HG03025 (cell line): ENCODE measurements at regions not wholly inside any gene's neighbourhood (a gene's known extent, or its start where the extent isn't known, plus 50 kb on each side); places are given as distances from the start of the nearest gene placed in this dataset.

Experiments used
- ATAC-seq: cut with Tn5 transposase; IDR thresholded peaks from one replicate; pipeline ENCODE4 v1.9.1; 2021; ENCODE audit warnings: mild to moderate bottlenecking, moderate library complexity; ENCODE audit not compliant: unreplicated experiment, low FRiP score

DNA sequence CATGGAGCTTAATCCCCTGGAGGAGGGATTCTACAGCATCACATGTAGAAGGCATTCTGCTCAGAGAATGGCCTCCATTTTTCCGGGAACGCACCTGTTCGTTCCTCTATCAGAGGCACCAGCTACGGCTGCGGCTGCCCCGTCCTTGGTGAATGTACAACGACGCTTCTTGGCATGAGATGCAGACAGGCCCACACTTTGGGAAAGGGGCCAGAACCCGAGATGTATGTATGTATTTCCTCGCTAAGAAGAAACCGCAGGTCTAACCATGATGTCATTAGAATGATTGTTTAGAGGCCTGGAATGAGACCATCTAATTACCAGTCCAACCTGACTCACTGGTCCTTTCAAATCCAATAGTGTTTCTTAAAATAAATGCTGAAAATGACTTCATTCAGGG is 1293.4 kb downstream of the TBC1D22A start:
- ATAC-seq, result no peak

DNA sequence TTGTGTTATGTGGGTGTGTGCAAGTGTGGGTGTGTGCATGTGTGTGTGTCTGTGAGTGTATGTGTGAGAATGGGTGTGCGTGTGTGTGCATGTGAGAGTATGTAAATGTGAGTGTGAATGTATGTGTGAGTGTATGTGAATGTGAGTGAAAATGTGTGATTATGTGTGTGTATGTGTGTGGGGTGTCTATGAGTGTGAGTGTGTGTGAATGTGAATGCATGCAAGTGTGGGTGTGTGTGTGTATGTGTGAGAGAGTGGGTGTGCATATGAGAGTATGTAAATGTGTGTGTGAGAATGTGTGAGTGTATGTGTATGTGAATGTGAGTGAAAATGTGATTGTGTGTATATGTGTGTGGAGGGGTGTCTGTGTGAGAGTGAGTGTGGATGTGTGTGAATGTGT is 1292.7 kb downstream of the TBC1D22A start:
- ATAC-seq, result no peak

DNA sequence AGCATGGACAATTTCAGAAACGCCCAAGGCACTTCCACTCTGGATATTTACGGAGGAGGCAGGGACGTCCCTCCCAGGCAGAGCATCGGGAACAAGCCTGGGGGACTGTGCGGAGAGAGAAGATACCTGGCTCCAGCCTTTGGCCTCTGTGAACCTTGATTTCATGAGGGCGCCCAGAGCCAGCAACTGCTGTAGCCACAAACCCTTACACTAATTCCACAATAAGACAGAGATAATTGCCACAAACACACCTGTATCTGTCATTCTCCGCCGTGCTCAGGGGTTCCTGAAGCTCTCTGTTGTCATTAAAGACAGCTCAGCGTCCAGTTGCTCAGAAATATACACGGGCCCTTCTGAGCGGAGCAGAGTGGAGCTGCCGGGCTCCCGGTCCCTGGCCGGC is 1292.1 kb downstream of the TBC1D22A start:
- no peak for ATAC-seq

DNA sequence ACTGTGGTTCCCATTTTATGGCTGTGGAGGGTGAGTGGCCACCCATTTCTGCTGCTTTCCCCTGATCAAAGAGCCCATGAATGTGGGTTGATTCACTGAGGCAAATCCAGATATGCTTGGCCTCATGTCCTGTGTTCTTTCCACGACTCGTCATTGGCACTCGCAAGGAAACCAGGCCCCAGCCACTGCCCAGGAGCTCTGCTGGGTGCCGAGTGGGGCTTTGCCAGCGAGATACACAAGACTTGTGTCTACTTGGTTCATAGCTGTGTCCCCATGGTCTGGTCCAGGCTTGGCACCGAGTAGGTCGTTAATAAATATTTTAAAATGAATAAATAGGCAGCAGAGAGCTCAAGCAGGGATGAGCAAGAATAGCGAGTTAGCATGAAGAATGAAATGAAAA is 1291.5 kb downstream of the TBC1D22A start:
- ATAC-seq, result no peak

DNA sequence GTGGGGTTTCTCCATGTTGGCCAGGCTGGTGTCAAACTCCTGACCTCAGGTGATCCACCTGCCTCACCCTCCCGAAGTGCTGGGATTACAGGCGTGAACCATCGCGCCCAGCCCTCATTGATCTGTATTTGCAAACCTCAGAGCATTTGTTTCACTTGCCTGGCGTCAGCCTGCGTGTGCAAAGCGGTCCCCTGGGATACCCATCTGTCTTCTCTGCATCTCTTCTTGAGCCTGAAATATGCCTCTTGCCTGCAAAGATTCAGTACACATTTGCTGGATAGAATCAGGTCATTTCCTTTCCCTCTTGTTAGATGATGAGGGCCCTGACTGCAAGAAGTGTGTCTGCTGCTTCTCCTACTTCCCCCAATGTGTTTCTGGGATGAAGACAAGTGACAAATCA is 1291.0 kb downstream of the TBC1D22A start:
- no peak for ATAC-seq

DNA sequence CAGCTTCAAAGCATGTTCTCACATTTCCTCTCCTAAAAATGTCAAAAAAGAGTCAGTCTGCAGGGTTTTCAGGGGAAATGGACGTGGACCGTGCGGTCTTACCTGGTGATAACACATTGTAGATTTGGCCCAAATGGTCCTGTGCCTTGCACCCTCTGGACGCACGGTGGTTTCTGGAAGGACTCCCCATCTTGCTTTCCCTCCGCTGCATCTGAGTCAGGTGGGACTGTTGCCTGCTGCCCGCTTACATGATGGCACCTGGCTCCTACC is 1290.1 kb downstream of the TBC1D22A start:
- no peak for ATAC-seq

DNA sequence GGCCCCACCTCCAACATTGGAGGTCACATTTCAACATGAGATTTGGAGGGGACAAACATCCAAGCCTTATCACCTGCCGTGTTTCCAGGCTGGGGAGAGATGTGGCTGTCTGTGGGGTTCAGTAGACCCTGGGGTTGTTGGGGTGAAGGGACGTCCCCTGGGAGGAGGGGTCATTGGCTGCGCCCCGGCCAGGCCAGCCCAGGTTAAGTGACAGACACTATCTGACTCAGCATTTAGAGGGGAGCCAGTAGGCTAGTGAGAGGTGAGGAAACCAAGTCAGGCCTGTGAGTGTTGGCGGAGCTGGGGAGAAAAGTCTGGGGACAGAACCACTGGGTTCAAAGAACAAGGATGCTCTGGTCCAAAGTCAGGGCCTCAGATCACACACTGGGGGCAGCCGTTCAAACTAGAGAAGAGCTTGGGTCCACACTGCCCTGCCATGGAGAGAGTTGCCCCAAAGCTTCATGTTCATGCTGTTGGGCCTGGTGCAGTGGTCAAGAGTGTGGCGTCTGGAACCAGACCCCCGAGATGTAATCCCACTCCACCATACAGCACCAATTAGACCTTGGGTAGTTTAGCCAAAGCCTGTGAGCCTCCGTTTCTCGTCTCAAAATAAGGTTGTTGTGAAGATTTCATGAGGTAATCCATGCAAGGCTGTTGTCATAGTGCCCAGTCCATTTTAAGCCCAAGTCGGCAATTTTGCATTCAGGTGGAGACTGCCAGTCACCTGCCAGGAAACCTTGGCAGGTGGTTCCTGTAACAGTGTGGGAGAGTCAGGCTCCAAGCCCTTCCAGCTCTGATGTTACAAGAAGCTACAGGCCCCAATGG is 1289.6 kb downstream of the TBC1D22A start:
- ATAC-seq, result no peak

DNA sequence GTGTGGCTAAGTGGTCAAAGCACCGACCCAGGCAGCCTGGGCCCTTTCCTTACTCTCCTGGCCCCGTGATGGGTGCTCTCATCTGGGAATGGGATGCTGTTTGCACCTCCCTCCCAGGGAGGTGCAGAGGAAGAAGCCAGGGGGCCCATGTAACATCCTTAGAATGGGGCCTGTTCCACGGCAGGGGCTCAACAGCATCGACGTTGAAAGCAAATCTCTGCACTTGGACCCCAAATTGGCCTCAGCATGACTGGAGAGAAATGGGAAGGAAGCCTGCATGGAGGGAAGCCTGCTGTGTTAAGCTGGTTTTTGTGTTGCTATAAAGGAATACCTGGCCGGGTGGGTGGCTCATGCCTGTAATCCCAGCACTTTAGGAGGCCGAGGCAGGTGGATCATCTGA is 1288.4 kb downstream of the TBC1D22A start:
- ATAC-seq, result no peak

DNA sequence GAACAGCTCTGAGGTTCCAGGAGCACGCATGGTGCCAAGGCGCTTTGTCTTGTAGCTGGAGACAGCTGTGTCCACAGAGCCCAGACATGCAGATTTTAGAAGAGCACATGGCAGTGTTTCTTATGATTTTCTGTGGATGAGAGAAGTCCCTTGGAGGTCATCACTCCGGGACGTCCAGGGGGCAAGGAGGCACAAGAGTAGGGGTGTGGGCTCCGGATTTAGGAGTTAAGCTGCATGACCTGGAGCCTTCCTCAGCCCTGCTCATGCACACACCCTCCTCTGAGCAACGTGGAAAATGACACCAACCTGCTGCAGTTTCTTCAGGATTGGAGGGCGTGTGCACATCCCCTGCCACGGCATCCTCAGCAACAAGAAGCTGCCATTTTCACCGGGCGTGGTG is 1286.7 kb downstream of the TBC1D22A start:
- ATAC-seq, result no peak

DNA sequence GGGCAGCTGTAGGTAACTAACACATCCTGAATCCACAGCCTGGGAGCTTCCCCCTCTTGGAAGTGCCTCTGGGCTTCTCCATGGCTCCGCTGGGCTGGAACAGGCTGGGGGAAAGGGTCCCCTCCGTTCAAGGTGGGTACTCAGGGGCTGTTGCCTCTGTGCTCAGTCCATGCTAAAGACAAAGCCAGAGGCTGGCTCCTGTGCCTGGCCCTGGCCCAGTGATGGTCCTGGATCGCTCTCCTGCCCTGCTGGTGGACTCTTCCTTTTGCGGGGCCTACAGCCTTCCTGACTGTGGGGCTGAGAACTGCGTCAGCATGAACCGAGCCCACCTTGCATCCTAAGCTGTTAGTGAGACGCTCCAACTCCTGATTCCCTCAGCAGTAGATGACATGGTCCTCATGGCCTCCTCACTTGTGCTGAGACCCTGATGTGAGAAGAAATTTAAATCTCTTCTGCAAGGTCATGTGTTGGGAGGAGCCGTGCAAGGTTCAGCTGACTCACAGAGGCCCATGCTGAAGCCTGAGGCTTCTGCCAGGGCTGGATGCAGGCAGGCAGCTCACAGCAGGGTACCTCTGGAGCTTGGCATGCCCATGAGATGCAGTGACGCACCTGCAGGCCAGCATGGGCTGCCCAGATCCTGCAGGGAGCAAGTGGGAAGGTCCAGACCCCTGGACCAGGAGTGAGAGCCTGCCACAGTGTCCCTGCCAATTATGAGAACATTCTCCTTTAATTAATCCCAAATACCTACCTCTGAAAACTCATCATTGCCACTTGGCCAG is 1285.5 kb downstream of the TBC1D22A start:
- no peak for ATAC-seq

DNA sequence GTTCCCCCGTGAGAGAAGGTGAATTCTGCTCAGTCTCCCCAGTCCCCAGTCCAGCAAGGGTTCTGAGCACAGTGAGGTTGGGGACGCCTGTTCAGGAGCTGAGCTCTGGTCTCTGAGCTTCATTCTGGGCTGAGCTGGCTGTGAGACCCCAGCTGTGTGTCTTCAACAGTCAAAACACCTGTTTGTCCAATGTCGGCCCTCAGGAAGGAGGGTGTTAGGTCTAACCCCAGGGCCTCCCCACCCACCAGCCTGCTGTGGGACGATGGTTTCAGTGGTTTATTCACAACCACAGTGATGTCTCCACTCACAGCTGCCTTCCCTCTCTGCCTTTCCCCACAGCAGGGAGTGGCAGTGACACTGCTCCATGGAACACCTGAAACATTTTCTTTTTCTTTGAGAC is 1282.9 kb downstream of the TBC1D22A start:
- ATAC-seq, result peak; percentile 72

DNA sequence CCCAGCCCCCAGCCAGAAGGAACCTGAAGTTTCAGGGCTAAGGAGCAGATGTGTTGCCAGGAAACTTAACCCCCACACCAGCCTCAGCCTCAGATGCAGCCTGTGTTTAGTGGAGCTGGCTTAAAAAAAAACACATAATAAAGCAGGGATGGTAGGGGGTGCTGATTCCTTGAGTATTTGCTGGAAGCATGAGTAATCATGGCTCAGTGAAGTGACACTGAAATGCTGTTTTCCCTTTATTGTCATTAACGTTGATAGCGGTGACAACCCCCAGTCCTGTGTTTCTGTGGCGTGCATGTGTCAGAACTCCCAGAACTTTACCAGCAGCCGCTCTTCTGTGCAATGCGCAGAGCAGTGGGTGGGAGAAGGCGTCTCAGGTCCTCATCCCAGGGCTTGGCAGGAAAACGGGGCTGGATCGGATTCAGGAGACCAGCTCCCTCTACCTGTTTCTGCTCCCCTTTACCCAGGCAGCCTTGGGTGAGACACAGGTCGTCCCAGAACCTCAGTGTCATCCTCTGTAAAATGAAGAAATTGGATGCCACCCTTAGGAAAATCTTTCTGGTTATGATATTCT is 1282.1 kb downstream of the TBC1D22A start:
- ATAC-seq, result no peak

DNA sequence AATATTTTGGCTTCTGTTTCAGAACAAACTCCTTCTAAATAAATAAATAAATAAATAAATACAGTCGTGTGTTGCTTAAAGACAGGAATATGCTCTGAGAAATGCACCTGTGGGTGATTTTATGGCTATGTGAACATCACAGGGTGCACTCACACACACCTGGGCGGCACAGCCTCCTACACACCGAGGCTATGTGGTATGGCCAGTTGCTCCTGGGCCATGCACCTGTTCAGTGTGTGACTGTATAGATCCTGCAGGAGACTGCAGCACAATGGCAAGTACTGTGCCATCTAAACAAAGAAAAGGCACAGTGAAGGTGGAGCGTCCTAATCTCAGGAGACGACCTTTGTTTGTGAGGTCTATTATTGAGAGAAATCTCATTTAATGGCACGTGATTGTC is 1281.1 kb downstream of the TBC1D22A start:
- ATAC-seq, result no peak

DNA sequence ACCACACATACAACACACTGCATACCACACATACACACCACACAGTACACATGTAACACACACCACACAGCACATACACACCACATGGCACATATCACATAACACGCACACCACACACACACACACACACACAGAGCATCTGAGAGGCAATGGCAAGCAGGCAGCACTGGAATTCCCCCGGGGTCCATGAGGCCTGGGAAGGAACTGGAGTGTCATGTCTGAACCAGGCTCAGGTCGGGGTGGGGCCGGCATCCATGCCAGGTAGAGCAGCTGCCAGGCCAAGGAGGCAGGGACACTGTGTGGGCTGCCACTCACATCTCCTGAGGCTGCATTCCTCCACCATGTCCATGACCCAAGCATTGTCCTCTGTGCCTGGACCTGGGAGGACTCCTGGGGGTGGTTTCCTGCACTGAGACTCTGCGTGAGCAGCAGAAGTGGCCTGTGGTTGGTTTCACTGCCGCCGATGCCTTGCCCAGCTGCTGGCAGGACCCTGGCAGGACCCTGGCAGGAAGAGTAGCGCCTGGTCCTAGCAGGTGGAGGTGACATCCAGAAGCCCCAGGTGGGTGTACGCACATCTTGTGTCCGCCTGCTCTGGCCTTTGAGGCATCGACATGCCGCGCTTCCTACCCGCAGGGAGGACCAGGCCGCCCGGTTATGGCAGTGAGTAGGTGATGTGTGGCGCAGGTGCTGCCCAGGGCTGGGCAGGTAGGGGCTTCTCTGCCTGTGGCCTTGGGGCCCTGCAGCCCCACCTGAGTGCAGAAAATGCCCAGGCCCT is 1280.4 kb downstream of the TBC1D22A start:
- no peak for ATAC-seq

DNA sequence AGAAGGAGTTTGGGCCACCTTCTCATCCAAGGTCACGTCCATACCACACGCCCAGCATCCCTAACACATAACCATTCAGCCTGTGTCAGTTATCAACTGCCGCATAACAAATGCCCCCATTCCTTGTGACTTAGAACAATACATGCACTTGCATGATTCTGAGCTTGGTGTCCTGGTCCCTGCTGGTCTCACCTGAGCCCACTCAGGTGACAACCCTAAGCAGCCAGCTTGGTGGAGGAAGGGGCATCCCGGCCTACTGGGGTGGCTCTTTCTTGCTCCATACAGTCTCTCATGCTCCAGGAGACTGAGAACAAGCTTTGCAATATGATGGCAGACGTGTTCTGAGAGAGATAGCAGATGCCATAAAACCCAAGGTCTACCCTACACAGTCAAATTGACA is 1276.9 kb downstream of the TBC1D22A start:
- ATAC-seq, result no peak

DNA sequence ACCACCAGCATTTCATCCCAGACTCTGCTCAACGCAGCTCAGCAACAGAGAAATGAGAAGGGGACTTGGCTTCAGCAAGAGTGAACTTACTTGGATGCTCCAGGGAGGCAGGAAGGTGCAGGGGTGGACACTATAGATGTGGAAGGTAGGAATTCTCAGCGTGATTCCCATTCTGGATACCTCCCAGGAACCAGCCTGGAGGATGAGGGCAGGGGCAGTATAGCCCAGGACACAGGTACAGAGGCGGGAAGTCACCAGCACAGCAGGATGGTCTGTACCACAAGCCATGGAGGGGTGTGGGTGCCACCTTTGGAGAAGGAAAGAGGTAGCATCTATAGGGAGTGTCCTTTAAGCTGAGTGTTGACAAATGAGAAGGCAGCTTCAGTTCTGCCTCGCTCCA is 1275.2 kb downstream of the TBC1D22A start:
- no peak for ATAC-seq

DNA sequence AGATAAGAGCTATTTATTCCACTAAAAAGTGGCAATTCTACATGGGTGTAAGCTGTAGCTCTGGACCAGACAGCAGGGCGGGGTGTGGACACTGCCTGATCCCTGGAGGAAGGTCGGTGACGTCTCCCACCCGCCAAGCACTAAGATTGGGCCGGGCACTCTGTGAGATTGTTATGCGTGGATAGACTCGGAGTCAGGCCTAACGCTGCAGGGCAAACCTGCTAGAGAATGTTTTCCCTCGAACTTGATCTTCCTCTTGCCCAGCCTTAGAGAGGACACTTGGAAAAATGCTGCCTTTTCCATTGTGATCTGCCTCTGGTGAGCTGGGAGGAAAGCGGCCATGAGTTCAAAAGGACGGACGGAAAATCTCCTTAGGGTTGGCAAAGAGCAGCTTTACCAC is 1273.4 kb downstream of the TBC1D22A start:
- ATAC-seq, result no peak

DNA sequence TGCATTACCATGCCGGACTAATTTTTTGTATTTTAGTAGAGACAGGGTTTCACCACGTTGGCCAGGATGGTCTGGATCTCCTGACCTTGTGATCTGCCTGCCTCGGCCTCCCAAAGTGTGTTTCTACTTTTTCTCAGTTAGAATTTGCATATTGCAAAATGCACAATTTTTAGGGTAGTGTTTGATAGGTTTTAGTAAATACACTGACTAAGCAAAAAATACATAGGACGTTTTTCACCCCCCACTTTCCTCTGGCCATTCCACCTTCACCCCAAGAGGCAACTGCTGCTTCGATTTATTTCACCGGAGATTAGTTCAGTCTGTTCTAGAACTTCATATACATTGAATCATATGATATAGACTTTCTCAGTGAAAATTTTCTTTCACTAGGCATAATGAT is 1269.1 kb downstream of the TBC1D22A start:
- no peak for ATAC-seq

DNA sequence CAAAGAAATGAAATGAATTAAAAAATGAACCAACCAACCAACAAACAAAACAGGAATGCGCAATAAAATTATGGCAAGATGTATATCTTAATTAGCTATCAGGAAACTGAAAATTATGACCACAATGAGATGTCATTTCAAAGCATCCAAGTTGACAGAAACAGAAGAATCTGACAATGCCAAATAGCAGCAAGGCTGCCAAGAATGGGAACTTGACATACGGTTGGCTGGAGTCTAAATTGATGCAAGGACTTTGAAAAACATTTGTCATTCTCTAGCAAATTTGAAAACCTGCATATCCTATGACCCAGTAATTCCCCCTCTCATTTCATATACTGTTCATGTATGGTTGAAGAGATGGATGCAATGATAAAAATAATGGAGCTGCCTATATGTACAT is 1262.6 kb downstream of the TBC1D22A start:
- ATAC-seq, result no peak

DNA sequence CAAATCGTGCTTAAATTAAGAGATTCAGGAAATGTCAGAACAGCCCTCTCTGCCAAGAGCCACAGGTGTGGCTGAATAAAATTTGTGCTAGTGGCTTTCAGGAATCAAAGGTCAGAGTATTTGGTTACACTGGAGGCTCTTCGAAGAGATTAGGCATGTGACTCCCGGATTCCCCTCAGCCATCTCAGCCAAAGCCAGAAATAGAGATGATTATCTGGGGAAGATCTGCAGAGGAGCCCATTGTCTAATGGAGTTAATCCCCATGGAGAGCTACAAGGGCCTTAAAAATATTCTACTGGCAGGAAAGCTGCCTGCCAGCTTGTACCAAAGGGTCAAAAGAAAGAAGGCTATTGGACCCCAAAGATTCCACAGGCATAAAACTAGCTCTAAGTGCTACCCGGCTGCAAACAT is 1259.5 kb downstream of the TBC1D22A start:
- no peak for ATAC-seq

DNA sequence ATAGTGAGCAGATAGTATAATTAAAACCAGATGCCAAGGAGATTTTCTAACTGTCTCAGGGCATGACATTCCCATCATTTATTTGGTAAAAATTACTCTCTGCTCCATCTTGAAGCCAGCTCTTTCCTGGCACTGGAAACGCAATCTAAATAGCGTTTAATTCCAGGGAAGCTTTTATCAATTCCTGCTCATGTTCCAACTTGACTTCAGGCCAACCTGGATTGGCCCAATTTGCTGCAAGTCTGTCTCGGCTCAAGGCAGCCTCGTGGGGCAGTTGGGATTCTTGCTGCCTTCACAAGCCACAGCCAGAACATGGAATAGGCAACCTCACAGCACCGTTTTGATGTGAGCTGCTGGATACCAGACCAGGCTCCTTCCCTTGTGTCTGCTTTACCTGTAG is 1255.9 kb downstream of the TBC1D22A start:
- no peak for ATAC-seq
